ENCODE measurements at regions not wholly inside any gene's neighbourhood (a gene's known extent, or its start where the extent isn't known, plus 50 kb on each side); places are given as distances from the start of the nearest gene placed in this dataset.

DNA sequence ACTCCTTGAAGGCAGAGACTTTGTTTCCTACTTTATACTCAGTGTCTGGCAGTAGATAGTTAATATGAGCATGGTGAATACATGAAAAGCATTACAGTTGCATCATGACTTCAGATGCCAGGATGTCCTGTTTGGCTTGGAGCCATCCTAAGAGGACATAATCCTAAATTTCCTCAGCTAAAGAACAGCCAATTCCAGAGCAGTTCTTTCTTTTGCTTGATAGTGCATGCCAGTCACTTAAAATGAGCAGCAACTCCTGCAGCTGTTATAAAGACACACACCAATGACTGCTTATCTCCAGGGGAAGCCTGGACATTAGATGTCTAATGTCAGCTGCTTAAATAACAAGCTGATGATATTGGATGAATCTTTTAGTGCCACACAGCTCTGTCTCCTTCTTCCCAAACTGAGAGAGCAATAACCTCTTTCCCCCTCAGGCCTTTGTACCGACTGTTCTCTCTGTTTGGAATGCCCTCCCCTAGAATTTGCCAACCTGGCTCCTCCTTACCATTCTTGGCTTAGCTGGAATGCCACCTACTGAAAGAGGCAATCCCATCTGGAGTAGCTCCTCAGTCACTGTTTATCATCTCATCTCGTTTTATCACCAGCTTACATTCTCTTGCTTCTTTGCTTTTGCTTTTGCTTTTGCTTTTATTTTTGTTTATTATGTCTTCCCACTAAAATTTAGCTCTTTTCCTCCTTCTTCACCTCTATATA is 100.8 kb upstream of the USP38 start:
- H3K4me1 ChIP-seq (ENCODE audit: control insufficient read depth, insufficient read depth, low read length) = no peaks in the 10 kb centered on the region
- DNase-seq (ENCODE audit: low read depth, low spot score) = no peak
- intact Hi-C loops (cut with micrococcal nuclease; ENCODE audit: unreplicated experiment) = no loop called here

DNA sequence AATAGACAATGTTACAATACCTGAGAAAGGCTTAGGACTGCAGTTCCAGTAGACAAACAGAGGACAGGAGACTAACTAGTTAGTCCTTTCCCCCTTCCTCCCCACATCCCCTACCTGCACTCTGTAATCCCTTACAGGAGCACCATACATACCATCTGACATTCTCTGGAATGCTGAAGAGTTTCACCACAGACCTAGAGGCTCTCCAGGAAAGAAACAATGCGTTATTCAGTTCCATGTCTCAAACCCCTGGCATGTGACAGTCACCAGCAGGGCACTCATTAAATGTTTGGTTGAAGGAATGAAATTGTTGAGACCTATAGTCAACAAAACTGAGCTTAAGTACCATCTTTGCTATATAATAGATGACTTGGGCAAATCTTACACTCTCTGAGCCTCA is 100.2 kb upstream of the USP38 start:
- no peak for DNase-seq (ENCODE audit: low read depth, low spot score)
- intact Hi-C loops (cut with micrococcal nuclease; ENCODE audit: unreplicated experiment) = no loop called here
- Histone ChIP-seq H3K9me3 (ENCODE audit: control insufficient read depth, insufficient read depth, low read depth, low read length) (no peaks in the 10 kb centered on the region), H3K36me3 (ENCODE audit: control insufficient read depth, insufficient read depth, low read length) (no peaks in the 10 kb centered on the region), H3K27me3 (ENCODE audit: control insufficient read depth, insufficient read depth, low read length) (no peaks in the 10 kb centered on the region), H3K4me3 (ENCODE audit: low read depth in 2 of 2, low read length in 2 of 2) (no peak overlapping the region), H3K27ac (ENCODE audit: low read length) (no peak overlapping the region), H3K4me1 (ENCODE audit: control insufficient read depth, insufficient read depth, low read length) (no peaks in the 10 kb centered on the region)
- in situ Hi-C loops (cut with HindIII; ENCODE audit: low pct_unique_long_range_greater_than_20kb, low sequenced_read_pairs) = no loop called here
- BruUV-seq (replicated peaks) = no TSS peak
- ChIA-PET POLR2A (no interaction called here), CTCF (interaction anchor here (1.0 kb wide), 1 partner anchor 99 kb away, joined by 7 read pairs; no protein-coding TSS in a partner anchor)
- ATAC-seq = no peak
- TF ChIP-seq SIN3A (IDR thresholded peaks at IDR 0.05; ENCODE audit: borderline replicate concordance, insufficient read depth, low read depth, low read length) (no peak), TCF7L2 (IDR thresholded peaks at IDR 0.05; ENCODE audit: low read depth, low read length) (no peak), POLR2AphosphoS5 (IDR thresholded peaks at IDR 0.05; ENCODE audit: low read depth, low read length) (no peak)
- TF ChIP-seq, protein P1, sequence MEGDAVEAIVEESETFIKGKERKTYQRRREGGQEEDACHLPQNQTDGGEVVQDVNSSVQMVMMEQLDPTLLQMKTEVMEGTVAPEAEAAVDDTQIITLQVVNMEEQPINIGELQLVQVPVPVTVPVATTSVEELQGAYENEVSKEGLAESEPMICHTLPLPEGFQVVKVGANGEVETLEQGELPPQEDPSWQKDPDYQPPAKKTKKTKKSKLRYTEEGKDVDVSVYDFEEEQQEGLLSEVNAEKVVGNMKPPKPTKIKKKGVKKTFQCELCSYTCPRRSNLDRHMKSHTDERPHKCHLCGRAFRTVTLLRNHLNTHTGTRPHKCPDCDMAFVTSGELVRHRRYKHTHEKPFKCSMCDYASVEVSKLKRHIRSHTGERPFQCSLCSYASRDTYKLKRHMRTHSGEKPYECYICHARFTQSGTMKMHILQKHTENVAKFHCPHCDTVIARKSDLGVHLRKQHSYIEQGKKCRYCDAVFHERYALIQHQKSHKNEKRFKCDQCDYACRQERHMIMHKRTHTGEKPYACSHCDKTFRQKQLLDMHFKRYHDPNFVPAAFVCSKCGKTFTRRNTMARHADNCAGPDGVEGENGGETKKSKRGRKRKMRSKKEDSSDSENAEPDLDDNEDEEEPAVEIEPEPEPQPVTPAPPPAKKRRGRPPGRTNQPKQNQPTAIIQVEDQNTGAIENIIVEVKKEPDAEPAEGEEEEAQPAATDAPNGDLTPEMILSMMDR (IDR thresholded peaks at IDR 0.05) = no peak
- TF ChIP-seq, protein P2, sequence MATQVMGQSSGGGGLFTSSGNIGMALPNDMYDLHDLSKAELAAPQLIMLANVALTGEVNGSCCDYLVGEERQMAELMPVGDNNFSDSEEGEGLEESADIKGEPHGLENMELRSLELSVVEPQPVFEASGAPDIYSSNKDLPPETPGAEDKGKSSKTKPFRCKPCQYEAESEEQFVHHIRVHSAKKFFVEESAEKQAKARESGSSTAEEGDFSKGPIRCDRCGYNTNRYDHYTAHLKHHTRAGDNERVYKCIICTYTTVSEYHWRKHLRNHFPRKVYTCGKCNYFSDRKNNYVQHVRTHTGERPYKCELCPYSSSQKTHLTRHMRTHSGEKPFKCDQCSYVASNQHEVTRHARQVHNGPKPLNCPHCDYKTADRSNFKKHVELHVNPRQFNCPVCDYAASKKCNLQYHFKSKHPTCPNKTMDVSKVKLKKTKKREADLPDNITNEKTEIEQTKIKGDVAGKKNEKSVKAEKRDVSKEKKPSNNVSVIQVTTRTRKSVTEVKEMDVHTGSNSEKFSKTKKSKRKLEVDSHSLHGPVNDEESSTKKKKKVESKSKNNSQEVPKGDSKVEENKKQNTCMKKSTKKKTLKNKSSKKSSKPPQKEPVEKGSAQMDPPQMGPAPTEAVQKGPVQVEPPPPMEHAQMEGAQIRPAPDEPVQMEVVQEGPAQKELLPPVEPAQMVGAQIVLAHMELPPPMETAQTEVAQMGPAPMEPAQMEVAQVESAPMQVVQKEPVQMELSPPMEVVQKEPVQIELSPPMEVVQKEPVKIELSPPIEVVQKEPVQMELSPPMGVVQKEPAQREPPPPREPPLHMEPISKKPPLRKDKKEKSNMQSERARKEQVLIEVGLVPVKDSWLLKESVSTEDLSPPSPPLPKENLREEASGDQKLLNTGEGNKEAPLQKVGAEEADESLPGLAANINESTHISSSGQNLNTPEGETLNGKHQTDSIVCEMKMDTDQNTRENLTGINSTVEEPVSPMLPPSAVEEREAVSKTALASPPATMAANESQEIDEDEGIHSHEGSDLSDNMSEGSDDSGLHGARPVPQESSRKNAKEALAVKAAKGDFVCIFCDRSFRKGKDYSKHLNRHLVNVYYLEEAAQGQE (IDR thresholded peaks at IDR 0.05; ENCODE audit: insufficient read depth in 1 of 2, low read depth in 2 of 2, low read length in 1 of 2) = no peak

More for the DNA sequence above, 100.8 kb upstream of the USP38 start:
- H3K4me3 ChIP-seq (ENCODE audit: low read depth in 2 of 2, low read length in 2 of 2) = no peak overlapping the region
- in situ Hi-C loops (cut with HindIII; ENCODE audit: low pct_unique_long_range_greater_than_20kb, low sequenced_read_pairs) = no loop called here
- POLR2A ChIA-PET = no interaction called here
- CTCF ChIA-PET = interaction anchor here (0.7 kb wide), 1 partner anchor 82 kb away, joined by 3 read pairs; no protein-coding TSS in a partner anchor
- no peak for ATAC-seq
- H3K27ac ChIP-seq (ENCODE audit: low read length) = no peak overlapping the region
- no peaks in the 10 kb centered on the region for H3K27me3 ChIP-seq (ENCODE audit: control insufficient read depth, insufficient read depth, low read length)
- BruUV-seq (replicated peaks) = no TSS peak
- H3K9me3 ChIP-seq (ENCODE audit: control insufficient read depth, insufficient read depth, low read depth, low read length) = no peaks in the 10 kb centered on the region
- TF ChIP-seq, protein P2 (IDR thresholded peaks at IDR 0.05; ENCODE audit: insufficient read depth in 1 of 2, low read depth in 2 of 2, low read length in 1 of 2) = no peak
- TF ChIP-seq POLR2AphosphoS5 (IDR thresholded peaks at IDR 0.05; ENCODE audit: low read depth, low read length) (no peak), TCF7L2 (IDR thresholded peaks at IDR 0.05; ENCODE audit: low read depth, low read length) (no peak), SIN3A (IDR thresholded peaks at IDR 0.05; ENCODE audit: borderline replicate concordance, insufficient read depth, low read depth, low read length) (no peak)
- TF ChIP-seq, protein P1 (IDR thresholded peaks at IDR 0.05) = no peak
- no peaks in the 10 kb centered on the region for H3K36me3 ChIP-seq (ENCODE audit: control insufficient read depth, insufficient read depth, low read length)
